Cardiac muscle cell (in vitro differentiated cells and primary cell): ENCODE measurements at regions not wholly inside any gene's neighbourhood (a gene's known extent, or its start where the extent isn't known, plus 50 kb on each side); places are given as distances from the start of the nearest gene placed in this dataset.

Experiments used
- DNase-seq, 2 donors: peaks; one replicate each; pipeline versions ENCODE4 v3.0.0 to v3.0.0-alpha.2; 2010 to 2017; ENCODE audit warnings: low read depth in 1 of 2, low spot score in 1 of 2
- H3K27ac ChIP-seq: fragments of 200-600 bp; sonication (generic); 2 replicates; pipeline ENCODE4 v1.5.1; 2016
- H3K27me3 ChIP-seq: fragments of 200-600 bp; sonication (generic); 2 replicates; pipeline ENCODE4 v1.6.0; 2016; ENCODE audit warnings: control low read depth
- H3K36me3 ChIP-seq: fragments of 200-600 bp; sonication (generic); 2 replicates; pipeline ENCODE4 v1.5.1; 2016; ENCODE audit warnings: control low read depth
- H3K4me1 ChIP-seq: fragments of 200-600 bp; sonication (generic); 2 replicates; pipeline ENCODE4 v1.8.1; 2017; ENCODE audit warnings: low read depth, mild to moderate bottlenecking, mixed run types
- H3K4me3 ChIP-seq: fragments of 200-600 bp; sonication (generic); 2 replicates; pipeline ENCODE4 v1.5.1; 2016; ENCODE audit warnings: mild to moderate bottlenecking
- H3K9me3 ChIP-seq: fragments of 200-600 bp; sonication (generic); 2 replicates; pipeline ENCODE4 v1.5.1; 2017; ENCODE audit warnings: low read depth, mild to moderate bottlenecking, control low read depth
- TF ChIP-seq, protein P1 (sequence below): IDR thresholded peaks from 2 replicates; pipeline ENCODE4 v1.5.1; 2012; ENCODE audit warnings: low read depth, mild to moderate bottlenecking, low read length

DNA sequence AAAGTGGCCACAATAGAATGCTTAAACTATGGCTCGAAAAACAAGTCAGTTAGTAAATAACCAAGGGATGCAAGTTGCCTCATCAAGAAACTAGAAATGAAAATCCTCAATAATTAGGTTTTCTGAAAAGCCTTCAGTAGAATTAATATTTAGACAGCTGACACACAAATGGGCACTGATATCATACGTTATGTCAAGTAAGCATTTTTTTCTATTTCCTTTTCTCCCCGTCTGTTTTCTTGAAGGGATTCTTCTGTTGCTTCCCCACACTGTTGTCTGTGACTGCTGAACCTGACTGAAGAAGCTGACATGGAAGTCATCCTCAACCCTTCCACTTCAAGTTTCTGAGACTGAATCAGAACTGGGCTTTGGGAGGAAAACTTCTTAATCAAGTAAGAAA is 151.8 kb upstream of the CADM2 start:
- TF ChIP-seq, protein P1, sequence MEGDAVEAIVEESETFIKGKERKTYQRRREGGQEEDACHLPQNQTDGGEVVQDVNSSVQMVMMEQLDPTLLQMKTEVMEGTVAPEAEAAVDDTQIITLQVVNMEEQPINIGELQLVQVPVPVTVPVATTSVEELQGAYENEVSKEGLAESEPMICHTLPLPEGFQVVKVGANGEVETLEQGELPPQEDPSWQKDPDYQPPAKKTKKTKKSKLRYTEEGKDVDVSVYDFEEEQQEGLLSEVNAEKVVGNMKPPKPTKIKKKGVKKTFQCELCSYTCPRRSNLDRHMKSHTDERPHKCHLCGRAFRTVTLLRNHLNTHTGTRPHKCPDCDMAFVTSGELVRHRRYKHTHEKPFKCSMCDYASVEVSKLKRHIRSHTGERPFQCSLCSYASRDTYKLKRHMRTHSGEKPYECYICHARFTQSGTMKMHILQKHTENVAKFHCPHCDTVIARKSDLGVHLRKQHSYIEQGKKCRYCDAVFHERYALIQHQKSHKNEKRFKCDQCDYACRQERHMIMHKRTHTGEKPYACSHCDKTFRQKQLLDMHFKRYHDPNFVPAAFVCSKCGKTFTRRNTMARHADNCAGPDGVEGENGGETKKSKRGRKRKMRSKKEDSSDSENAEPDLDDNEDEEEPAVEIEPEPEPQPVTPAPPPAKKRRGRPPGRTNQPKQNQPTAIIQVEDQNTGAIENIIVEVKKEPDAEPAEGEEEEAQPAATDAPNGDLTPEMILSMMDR, result no peak
- no peak for DNase-seq
- Histone ChIP-seq H3K36me3 (no peaks in the 10 kb centered on the region), H3K4me3 (no peak overlapping the region), H3K27ac (no peak overlapping the region), H3K4me1 (no peaks in the 10 kb centered on the region), H3K27me3 (no peaks in the 10 kb centered on the region), H3K9me3 (no peaks in the 10 kb centered on the region)

DNA sequence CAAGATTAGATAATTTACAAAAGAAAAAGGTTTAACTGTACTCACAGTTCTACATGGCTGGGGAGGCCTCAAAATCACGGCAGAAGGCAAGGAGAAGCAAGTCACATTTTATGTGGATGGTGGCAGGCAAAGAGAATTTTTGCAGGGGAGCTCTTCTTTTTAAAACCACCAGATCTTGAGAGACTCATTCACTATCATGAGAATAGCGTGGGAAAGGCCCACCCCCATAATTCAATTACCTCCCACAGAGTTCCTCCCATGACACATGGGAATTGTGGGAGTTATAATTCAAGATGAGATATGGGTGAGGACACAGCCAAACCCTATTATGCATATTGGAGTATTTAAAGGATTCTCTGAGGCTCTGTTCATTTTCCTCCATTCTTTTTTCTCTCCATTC is 138.7 kb upstream of the CADM2 start:
- Histone ChIP-seq H3K4me1 (no peaks in the 10 kb centered on the region), H3K27me3 (no peaks in the 10 kb centered on the region), H3K36me3 (no peaks in the 10 kb centered on the region), H3K27ac (no peak overlapping the region), H3K9me3 (no peaks in the 10 kb centered on the region), H3K4me3 (no peak overlapping the region)
- TF ChIP-seq, protein P1, result no peak
- no peak for DNase-seq

- no peak overlapping the region for H3K27ac ChIP-seq
- TF ChIP-seq, protein P1, result no peak
- no peaks in the 10 kb centered on the region for H3K9me3 ChIP-seq
- H3K27me3 ChIP-seq, result no peaks in the 10 kb centered on the region
- no peak overlapping the region for H3K4me3 ChIP-seq
- no peaks in the 10 kb centered on the region for H3K36me3 ChIP-seq
- no peaks in the 10 kb centered on the region for H3K4me1 ChIP-seq
- no peak for DNase-seq
These were observed 137.9 kb upstream of the CADM2 start for GRCh38 chr3:84820906-84821305.

- TF ChIP-seq, protein P1, result no peak
- Histone ChIP-seq H3K9me3 (no peaks in the 10 kb centered on the region), H3K27me3 (no peaks in the 10 kb centered on the region), H3K4me1 (no peaks in the 10 kb centered on the region), H3K36me3 (no peaks in the 10 kb centered on the region), H3K27ac (no peak overlapping the region), H3K4me3 (no peak overlapping the region)
- DNase-seq, result no peak
These were observed 133.0 kb upstream of the CADM2 start for GRCh38 chr3:84825817-84826216.

DNA sequence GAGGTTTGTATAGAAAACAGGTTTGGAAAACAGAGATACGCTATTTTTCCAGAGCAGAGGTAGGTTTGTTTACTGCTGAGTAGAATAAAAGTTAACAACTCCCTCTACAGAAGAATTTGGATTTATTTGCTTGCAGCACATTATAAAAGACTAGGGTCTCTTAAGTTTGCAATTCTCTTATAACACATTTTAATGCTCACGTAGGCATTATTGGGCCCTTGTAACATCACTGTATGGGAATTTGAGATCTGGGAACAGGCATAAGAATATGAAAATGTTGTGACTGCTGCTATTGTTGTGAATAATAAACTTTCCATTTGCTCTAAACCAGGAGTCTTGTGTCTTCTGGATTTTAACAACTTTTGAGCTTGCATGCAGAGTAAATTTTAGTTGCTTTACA is 128.3 kb upstream of the CADM2 start:
- TF ChIP-seq, protein P1, result no peak
- no peak for DNase-seq
- H3K36me3 ChIP-seq, result no peaks in the 10 kb centered on the region
- no peaks in the 10 kb centered on the region for H3K9me3 ChIP-seq
- no peaks in the 10 kb centered on the region for H3K27me3 ChIP-seq
- no peak overlapping the region for H3K4me3 ChIP-seq
- no peaks in the 10 kb centered on the region for H3K4me1 ChIP-seq
- no peak overlapping the region for H3K27ac ChIP-seq

DNA sequence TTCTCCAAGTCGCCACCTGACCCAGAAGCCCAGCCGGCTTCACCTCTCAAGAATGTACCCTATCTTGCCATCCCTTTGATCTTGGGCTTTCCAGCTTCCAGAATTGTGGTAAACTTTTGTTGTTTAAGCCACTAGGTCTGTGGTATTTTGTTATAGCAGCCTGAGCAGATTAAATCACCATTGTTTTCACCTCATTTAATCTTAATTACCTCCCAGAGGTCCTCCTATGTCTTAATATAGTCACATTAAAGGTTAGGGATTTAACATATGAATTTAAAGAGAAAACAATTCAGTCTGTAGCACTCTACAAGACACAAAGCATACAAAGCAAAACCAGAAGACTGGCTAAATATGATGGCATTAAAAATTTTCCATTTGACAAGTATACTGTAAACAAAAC is 123.4 kb upstream of the CADM2 start:
- Histone ChIP-seq H3K4me3 (no peak overlapping the region), H3K9me3 (no peaks in the 10 kb centered on the region), H3K4me1 (no peaks in the 10 kb centered on the region), H3K36me3 (no peaks in the 10 kb centered on the region), H3K27ac (no peak overlapping the region), H3K27me3 (no peaks in the 10 kb centered on the region)
- no peak for DNase-seq
- TF ChIP-seq, protein P1, result no peak
